ENCODE measurements at regions not wholly inside any gene's neighbourhood (a gene's known extent, or its start where the extent isn't known, plus 50 kb on each side); places are given as distances from the start of the nearest gene placed in this dataset.

- TF ChIP-seq ELF1 (IDR thresholded peaks at IDR 0.05) (no peak), USF2 (IDR thresholded peaks at IDR 0.05; ENCODE audit: borderline replicate concordance, low read depth, low read length) (no peak), TAF1 (IDR thresholded peaks at IDR 0.05; ENCODE audit: borderline replicate concordance, low read depth, low read length) (no peak), POLR2AphosphoS5 (IDR thresholded peaks at IDR 0.05; ENCODE audit: low read depth, low read length) (no peak), NFIC (IDR thresholded peaks at IDR 0.05; ENCODE audit: borderline replicate concordance) (no peak), REST (IDR thresholded peaks at IDR 0.05; ENCODE audit: low read depth, low read length) (no peak)
- TF ChIP-seq, protein P1, sequence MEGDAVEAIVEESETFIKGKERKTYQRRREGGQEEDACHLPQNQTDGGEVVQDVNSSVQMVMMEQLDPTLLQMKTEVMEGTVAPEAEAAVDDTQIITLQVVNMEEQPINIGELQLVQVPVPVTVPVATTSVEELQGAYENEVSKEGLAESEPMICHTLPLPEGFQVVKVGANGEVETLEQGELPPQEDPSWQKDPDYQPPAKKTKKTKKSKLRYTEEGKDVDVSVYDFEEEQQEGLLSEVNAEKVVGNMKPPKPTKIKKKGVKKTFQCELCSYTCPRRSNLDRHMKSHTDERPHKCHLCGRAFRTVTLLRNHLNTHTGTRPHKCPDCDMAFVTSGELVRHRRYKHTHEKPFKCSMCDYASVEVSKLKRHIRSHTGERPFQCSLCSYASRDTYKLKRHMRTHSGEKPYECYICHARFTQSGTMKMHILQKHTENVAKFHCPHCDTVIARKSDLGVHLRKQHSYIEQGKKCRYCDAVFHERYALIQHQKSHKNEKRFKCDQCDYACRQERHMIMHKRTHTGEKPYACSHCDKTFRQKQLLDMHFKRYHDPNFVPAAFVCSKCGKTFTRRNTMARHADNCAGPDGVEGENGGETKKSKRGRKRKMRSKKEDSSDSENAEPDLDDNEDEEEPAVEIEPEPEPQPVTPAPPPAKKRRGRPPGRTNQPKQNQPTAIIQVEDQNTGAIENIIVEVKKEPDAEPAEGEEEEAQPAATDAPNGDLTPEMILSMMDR (IDR thresholded peaks at IDR 0.05) = no peak
- TF ChIP-seq, protein P2, sequence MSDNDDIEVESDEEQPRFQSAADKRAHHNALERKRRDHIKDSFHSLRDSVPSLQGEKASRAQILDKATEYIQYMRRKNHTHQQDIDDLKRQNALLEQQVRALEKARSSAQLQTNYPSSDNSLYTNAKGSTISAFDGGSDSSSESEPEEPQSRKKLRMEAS (IDR thresholded peaks at IDR 0.05; ENCODE audit: low read depth) = no peak
These were observed 293.4 kb upstream of the NR3C2 start for GRCh38 chr4:148735432-148736155.

All from SK-N-SH (cell line).